ENCODE measurements at regions not wholly inside any gene's neighbourhood (a gene's known extent, or its start where the extent isn't known, plus 50 kb on each side); places are given as distances from the start of the nearest gene placed in this dataset.

DNA sequence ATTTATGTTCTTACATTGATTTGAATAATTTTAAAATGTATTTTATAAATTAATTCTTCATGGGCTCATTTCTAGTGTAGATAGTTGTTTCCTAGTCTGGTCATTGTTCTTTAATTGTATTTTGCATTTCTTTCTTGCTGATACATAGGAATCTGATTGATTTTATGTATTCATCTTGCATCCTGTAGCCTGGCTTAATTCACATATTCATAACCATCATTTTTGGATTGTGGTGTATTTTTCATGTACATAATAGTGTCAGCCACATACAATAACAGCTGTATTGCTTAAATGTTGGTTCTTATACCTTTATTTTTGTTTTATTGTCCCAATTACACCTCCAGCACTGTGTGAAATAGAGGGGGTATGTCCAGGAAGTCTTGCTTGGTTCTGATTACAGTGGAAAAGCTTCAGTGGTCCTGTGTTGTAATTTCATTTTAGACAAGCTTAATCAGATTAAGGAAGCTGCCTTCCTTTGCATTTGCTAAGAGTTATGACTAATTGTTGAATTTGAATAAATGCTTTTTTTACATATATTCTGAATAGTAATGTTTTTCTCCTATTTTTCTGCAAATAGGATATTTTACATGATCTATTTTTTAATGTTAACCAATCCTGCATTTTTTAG is 103.7 kb downstream of the USP22 start:
- TF ChIP-seq EZH2 (IDR thresholded peaks at IDR 0.05; ENCODE audit: insufficient read depth, poor library complexity, severe bottlenecking) (no peak), EZH2phosphoT487 (IDR thresholded peaks at IDR 0.05; ENCODE audit: insufficient read depth, low read depth) (no peak)

All from GM23248 (cell line).